H1 (cell line): ENCODE measurements at regions not wholly inside any gene's neighbourhood (a gene's known extent, or its start where the extent isn't known, plus 50 kb on each side); places are given as distances from the start of the nearest gene placed in this dataset.

Experiments used
- CTCF ChIP-seq, 3 experiments: IDR thresholded peaks; 1 replicate in 2 of 3; 2 replicates in 1 of 3; pipeline versions ENCODE4 v1.5.1 to v1.6.1; 2011; ENCODE audit warnings: low read length in 3 of 3, mild to moderate bottlenecking in 3 of 3, inconsistent platforms in 2 of 3, low read depth in 1 of 3, moderate library complexity in 1 of 3; ENCODE audit not compliant: insufficient read depth in 1 of 3; ENCODE audit errors: control extremely low read depth in 1 of 3
- EP300 ChIP-seq, 2 experiments: IDR thresholded peaks; 1 replicate in 1 of 2; 2 replicates in 1 of 2; pipeline ENCODE4 v1.6.1; 2011 to 2012; ENCODE audit warnings: low read depth in 2 of 2, low read length in 2 of 2, mild to moderate bottlenecking in 2 of 2, borderline replicate concordance in 1 of 2, inconsistent platforms in 1 of 2, moderate library complexity in 1 of 2
- MAX ChIP-seq: IDR thresholded peaks from 2 replicates; pipeline ENCODE4 v1.6.1; 2012; ENCODE audit warnings: inconsistent platforms
- TAF1 ChIP-seq: IDR thresholded peaks from 2 replicates; pipeline ENCODE4 v1.6.1; 2011; ENCODE audit warnings: mild to moderate bottlenecking, low read depth, low read length
- USF2 ChIP-seq: IDR thresholded peaks from 2 replicates; pipeline ENCODE4 v1.6.1; 2011; ENCODE audit warnings: low read length, improper control_type of control experiment

GRCh38 chr11:29685361-29685760 is 331.5 kb downstream of the KCNA4 start:
- TF ChIP-seq MAX, result no peak
- TF ChIP-seq USF2, result no peak
- no peak for TF ChIP-seq CTCF (IDR thresholded peaks at IDR 0.05; ENCODE audit: control extremely low read depth in 1 of 3, insufficient read depth in 1 of 3, low read depth in 1 of 3, low read length in 3 of 3)
- no peak for TF ChIP-seq TAF1
- TF ChIP-seq EP300 (IDR thresholded peaks at IDR 0.05; ENCODE audit: borderline replicate concordance in 1 of 2, low read depth in 2 of 2, low read length in 2 of 2), result no peak
